VCaP (cell line): ENCODE measurements at regions not wholly inside any gene's neighbourhood (a gene's known extent, or its start where the extent isn't known, plus 50 kb on each side); places are given as distances from the start of the nearest gene placed in this dataset.

Source experiments
- H3K27ac ChIP-seq: fragments of 450-650 bp; 2 replicates; pipeline ENCODE4 v1.5.1; 2017
- CTCF ChIP-seq: fragments of 450-650 bp; conservative IDR thresholded peaks from 2 replicates; pipeline ENCODE4 v1.5.1; 2017; ENCODE audit warnings: mild to moderate bottlenecking, moderate library complexity

- no peak for TF ChIP-seq CTCF
- H3K27ac ChIP-seq: no peak overlapping the region
Observed at GRCh38 chr3:24722087-24722486, 227.4 kb upstream of the THRB start.

- H3K27ac ChIP-seq: no peak overlapping the region
- no peak for TF ChIP-seq CTCF
Observed at GRCh38 chr3:24725514-24726255, 231.0 kb upstream of the THRB start.

- H3K27ac ChIP-seq: no peak overlapping the region
- TF ChIP-seq CTCF: 0 out of 2 replicates have a peak, but pooled peaks have one; percentile 14
Observed at GRCh38 chr3:24726423-24726822, 231.8 kb upstream of the THRB start.

GRCh38 chr3:24730173-24730572 is 235.5 kb upstream of the THRB start:
- H3K27ac ChIP-seq: no peak overlapping the region

GRCh38 chr3:24734019-24734418 is 239.4 kb upstream of the THRB start:
- no peak for TF ChIP-seq CTCF
- no peak overlapping the region for H3K27ac ChIP-seq

More at GRCh38 chr3:24730173-24730572, 235.5 kb upstream of the THRB start:
- no peak for TF ChIP-seq CTCF

GRCh38 chr3:24736701-24737100 is 242.1 kb upstream of the THRB start:
- TF ChIP-seq CTCF: no peak
- H3K27ac ChIP-seq: no peak overlapping the region

- no peak overlapping the region for H3K27ac ChIP-seq
- TF ChIP-seq CTCF: no peak
Observed at GRCh38 chr3:24740326-24740725, 245.7 kb upstream of the THRB start.
